ENCODE measurements at regions not wholly inside any gene's neighbourhood (a gene's known extent, or its start where the extent isn't known, plus 50 kb on each side); places are given as distances from the start of the nearest gene placed in this dataset.

- TF ChIP-seq GTF2A2 (tag; IDR thresholded peaks at IDR 0.05) (no peak), USF1 (CRISPR knock-in tag; IDR thresholded peaks at IDR 0.05) (no peak), ZBTB34 (CRISPR knock-in tag; IDR thresholded peaks at IDR 0.05) (no peak), E2F4 (CRISPR knock-in tag; IDR thresholded peaks at IDR 0.05; ENCODE audit: low read depth) (no peak), TEAD1 (CRISPR knock-in tag; IDR thresholded peaks at IDR 0.05) (no peak), BHLHE40 (IDR thresholded peaks at IDR 0.05; ENCODE audit: low read length) (no peak)
Observed at GRCh38 chr22:45092644-45093043, 71.1 kb upstream of the NUP50 start (continued).

- Histone ChIP-seq H3K4me2 (ENCODE audit: insufficient read depth, low read length) (no peak overlapping the region), H4K20me1 (replicated peaks; ENCODE audit: control insufficient read depth, insufficient read depth, low read length) (no peaks in the 10 kb centered on the region), H3K4me3 (no peak overlapping the region), H3K9me3 (replicated peaks; ENCODE audit: control insufficient read depth, insufficient read depth, low read depth, low read length) (no peaks in the 10 kb centered on the region), H3K27ac (ENCODE audit: extremely low read depth, low read depth, low read length) (no peak overlapping the region), H3K4me1 (replicated peaks in 1 of 2; ENCODE audit: control insufficient read depth in 2 of 2, insufficient read depth in 2 of 2, low read length in 2 of 2) (no peaks in the 10 kb centered on the region), H3K9ac (ENCODE audit: insufficient read depth in 1 of 2, low read depth in 2 of 2, low read length in 2 of 2) (no peak overlapping the region), H3K79me2 (ENCODE audit: control insufficient read depth, insufficient read depth, low read length) (no peaks in the 10 kb centered on the region), H3K36me3 (ENCODE audit: control insufficient read depth, insufficient read depth, low read length) (no peaks in the 10 kb centered on the region), H3K27me3 (ENCODE audit: control insufficient read depth in 2 of 2, insufficient read depth in 2 of 2, low read length in 2 of 2) (peaks cover 6 to 32% of the 10 kb centered on the region in 2 experiments), H3K9me1 (ENCODE audit: control insufficient read depth, insufficient read depth, low read length) (no peaks in the 10 kb centered on the region), H2AFZ (ENCODE audit: low read depth, low read length) (no peak overlapping the region)
- intact Hi-C loops (cut with micrococcal nuclease) = no loop called here
- in situ Hi-C loops (cut with MboI) = no loop called here
- CTCF ChIA-PET (ENCODE audit: low intra/inter-chr PET ratio) = no interaction called here
- DNase-seq (ENCODE audit: extremely low read depth in 1 of 4, low spot score in 3 of 4) = no peak
- POLR2A ChIA-PET = no interaction called here
- 3% methylated on average over 6 of the region's 9 CpGs for WGBS (ENCODE audit: insufficient coverage, low coverage, missing lambda C conversion rate)
- no TSS peak for BruUV-seq (replicated peaks)
- no peak for FAIRE-seq
- no peak for ATAC-seq
- TF ChIP-seq HSF4 (CRISPR knock-in tag; IDR thresholded peaks at IDR 0.05; ENCODE audit: borderline replicate concordance) = no peak
- TF ChIP-seq ARID3A (IDR thresholded peaks at IDR 0.05; ENCODE audit: borderline replicate concordance, low read depth, low read length) = no peak
Observed at GRCh38 chr22:45093609-45094008, 70.1 kb upstream of the NUP50 start.
